A204.1 (cell line): ENCODE measurements at regions not wholly inside any gene's neighbourhood (a gene's known extent, or its start where the extent isn't known, plus 50 kb on each side); places are given as distances from the start of the nearest gene placed in this dataset.
"Not testable (repeated sequence)": the region's sequence is repeated elsewhere in the genome, so short reads cannot be mapped to it uniquely, and the experiment has no call there.

Experiments
- FAIRE-seq: peaks from 2 replicates; lab custom pipeline; 2012; peaks lifted over from hg19 to GRCh38; lab: Jason Lieb, UNC

GRCh38 chr12:42759622-42760273 lies 170.2 kb upstream of the PRICKLE1 start:
- FAIRE-seq = no peak

GRCh38 chr12:42758806-42759205 lies 169.3 kb upstream of the PRICKLE1 start:
- FAIRE-seq = no peak

GRCh38 chr12:42757624-42758119 lies 168.1 kb upstream of the PRICKLE1 start:
- FAIRE-seq = no peak

GRCh38 chr12:42756841-42757623 lies 167.5 kb upstream of the PRICKLE1 start:
- FAIRE-seq = no peak

GRCh38 chr12:42750356-42750755 lies 160.8 kb upstream of the PRICKLE1 start:
- FAIRE-seq = no peak

- FAIRE-seq = no peak
These were observed 159.7 kb upstream of the PRICKLE1 start for GRCh38 chr12:42749239-42749638.

- no peak for FAIRE-seq
These were observed 155.1 kb upstream of the PRICKLE1 start for GRCh38 chr12:42744539-42745182.

GRCh38 chr12:42742716-42743115 lies 153.2 kb upstream of the PRICKLE1 start:
- no peak for FAIRE-seq

- FAIRE-seq = no peak
These were observed 152.4 kb upstream of the PRICKLE1 start for GRCh38 chr12:42741771-42742510.

GRCh38 chr12:42741091-42741490 lies 151.5 kb upstream of the PRICKLE1 start:
- no peak for FAIRE-seq

GRCh38 chr12:42737398-42737797 lies 147.9 kb upstream of the PRICKLE1 start:
- FAIRE-seq = no peak

GRCh38 chr12:42735861-42736361 lies 146.4 kb upstream of the PRICKLE1 start:
- FAIRE-seq = no peak

- FAIRE-seq = no peak
These were observed 144.4 kb upstream of the PRICKLE1 start for GRCh38 chr12:42733911-42734310.

- FAIRE-seq = no peak
These were observed 143.4 kb upstream of the PRICKLE1 start for GRCh38 chr12:42732908-42733411.

GRCh38 chr12:42730291-42730690 lies 140.7 kb upstream of the PRICKLE1 start:
- no peak for FAIRE-seq

- FAIRE-seq = no peak
These were observed 140.0 kb upstream of the PRICKLE1 start for GRCh38 chr12:42729535-42729900.

- no peak for FAIRE-seq
These were observed 139.4 kb upstream of the PRICKLE1 start for GRCh38 chr12:42728770-42729534.

GRCh38 chr12:42728287-42728686 lies 138.7 kb upstream of the PRICKLE1 start:
- FAIRE-seq = no peak

GRCh38 chr12:42725809-42726208 lies 136.3 kb upstream of the PRICKLE1 start:
- no peak for FAIRE-seq

GRCh38 chr12:42716491-42716891 lies 126.9 kb upstream of the PRICKLE1 start:
- FAIRE-seq = no peak

GRCh38 chr12:42713566-42713965 lies 124.0 kb upstream of the PRICKLE1 start:
- not testable (repeated sequence) for FAIRE-seq
